ENCODE measurements at regions not wholly inside any gene's neighbourhood (a gene's known extent, or its start where the extent isn't known, plus 50 kb on each side); places are given as distances from the start of the nearest gene placed in this dataset.
"Not testable (repeated sequence)": the region's sequence is repeated elsewhere in the genome, so short reads cannot be mapped to it uniquely, and the experiment has no call there.

GRCh38 chr6:101163611-101164010 lies 229.9 kb upstream of the GRIK2 start:
- H3K27me3 Mint-ChIP-seq (ENCODE audit: low read depth in 3 of 3) = peaks cover 0 to 1% (median 0%) of the 10 kb centered on the region in 3 donors

GRCh38 chr6:101167638-101168037 lies 225.9 kb upstream of the GRIK2 start:
- Histone ChIP-seq H3K27me3 (ENCODE audit: control insufficient read depth in 2 of 2, insufficient read depth in 2 of 2, low read length in 2 of 2) (no peaks in the 10 kb centered on the region), H3K79me2 (ENCODE audit: insufficient read depth, low read length) (no peaks in the 10 kb centered on the region), H3K4me2 (replicated peaks; ENCODE audit: extremely low read depth, low read length, poor library complexity, severe bottlenecking) (no peak overlapping the region), H3K4me3 (replicated peaks in 1 of 3; ENCODE audit: low read depth in 2 of 3, low read length in 3 of 3) (no peak overlapping the region), H2AFZ (ENCODE audit: insufficient read depth, low read depth, low read length, poor library complexity, severe bottlenecking) (no peak overlapping the region), H3K27ac (ENCODE audit: low read depth in 1 of 2, low read length in 2 of 2) (no peak overlapping the region), H3K9me3 (replicated peaks in 1 of 2; ENCODE audit: control insufficient read depth in 1 of 2, insufficient read depth in 1 of 2, low read length in 2 of 2) (peaks cover 8 to 11% of the 10 kb centered on the region in 2 donors), H3K36me3 (replicated peaks in 1 of 2; ENCODE audit: control insufficient read depth in 1 of 2, insufficient read depth in 2 of 2, low read length in 2 of 2) (no peaks in the 10 kb centered on the region), H3K9ac (ENCODE audit: insufficient read depth, low read length, poor library complexity, severe bottlenecking) (no peak overlapping the region), H3K4me1 (ENCODE audit: control insufficient read depth in 1 of 2, insufficient read depth in 2 of 2, low read length in 2 of 2) (no peaks in the 10 kb centered on the region), H4K20me1 (ENCODE audit: insufficient read depth, low read length) (no peaks in the 10 kb centered on the region)
- Mint-ChIP-seq H3K27me3 (ENCODE audit: low read depth in 3 of 3) (peaks cover 0 to 1% (median 0%) of the 10 kb centered on the region in 3 donors), H3K27ac (no peak overlapping the region), H3K36me3 (no peaks in the 10 kb centered on the region), H3K9me3 (peaks cover 4 to 21% (median 12%) of the 10 kb centered on the region in 7 donors), H3K4me1 (no peaks in the 10 kb centered on the region), H3K4me3 (no peak overlapping the region)
- intact Hi-C loops (cut with micrococcal nuclease) = no loop called here
- TF ChIP-seq CTCF (IDR thresholded peaks at IDR 0.05) = no peak
- no peak for DNase-seq
- 94% methylated on average over 11 of the region's 14 CpGs for WGBS (ENCODE audit: insufficient coverage)

More at GRCh38 chr6:101163611-101164010, 229.9 kb upstream of the GRIK2 start:
- H3K36me3 ChIP-seq (replicated peaks in 1 of 2; ENCODE audit: control insufficient read depth in 1 of 2, insufficient read depth in 2 of 2, low read length in 2 of 2) = no peaks in the 10 kb centered on the region
- H4K20me1 ChIP-seq (ENCODE audit: insufficient read depth, low read length) = no peaks in the 10 kb centered on the region
- WGBS (ENCODE audit: insufficient coverage) = 72% methylated on average over 2 of the region's 3 CpGs
- H3K4me3 ChIP-seq (replicated peaks in 1 of 3; ENCODE audit: low read depth in 2 of 3, low read length in 3 of 3) = no peak overlapping the region
- H3K4me2 ChIP-seq (replicated peaks; ENCODE audit: extremely low read depth, low read length, poor library complexity, severe bottlenecking) = no peak overlapping the region
- no peaks in the 10 kb centered on the region for H3K79me2 ChIP-seq (ENCODE audit: insufficient read depth, low read length)
- Mint-ChIP-seq H3K9me3 (peaks cover 0 to 17% (median 5%) of the 10 kb centered on the region in 7 donors), H3K4me1 (no peaks in the 10 kb centered on the region), H3K27ac (peak overlapping the region in 1 of 7 donors; percentile 32), H3K4me3 (no peak overlapping the region), H3K36me3 (no peaks in the 10 kb centered on the region)
- DNase-seq = no peak
- peaks cover 8 to 9% of the 10 kb centered on the region in 2 donors for H3K9me3 ChIP-seq (replicated peaks in 1 of 2; ENCODE audit: control insufficient read depth in 1 of 2, insufficient read depth in 1 of 2, low read length in 2 of 2)
- H3K27me3 ChIP-seq (ENCODE audit: control insufficient read depth in 2 of 2, insufficient read depth in 2 of 2, low read length in 2 of 2) = no peaks in the 10 kb centered on the region
- intact Hi-C loops (cut with micrococcal nuclease) = no loop called here
- no peak overlapping the region for H2AFZ ChIP-seq (ENCODE audit: insufficient read depth, low read depth, low read length, poor library complexity, severe bottlenecking)
- TF ChIP-seq CTCF (IDR thresholded peaks at IDR 0.05) = no peak
- H3K4me1 ChIP-seq (ENCODE audit: control insufficient read depth in 1 of 2, insufficient read depth in 2 of 2, low read length in 2 of 2) = no peaks in the 10 kb centered on the region
- H3K9ac ChIP-seq (ENCODE audit: insufficient read depth, low read length, poor library complexity, severe bottlenecking) = no peak overlapping the region
- H3K27ac ChIP-seq (ENCODE audit: low read depth in 1 of 2, low read length in 2 of 2) = no peak overlapping the region

GRCh38 chr6:101171049-101171448 lies 222.5 kb upstream of the GRIK2 start:
- H3K27me3 Mint-ChIP-seq (ENCODE audit: low read depth in 3 of 3); H3K9ac ChIP-seq (ENCODE audit: insufficient read depth, low read length, poor library complexity, severe bottlenecking); H4K20me1 ChIP-seq (ENCODE audit: insufficient read depth, low read length); H3K4me3 ChIP-seq (replicated peaks in 1 of 3; ENCODE audit: low read depth in 2 of 3, low read length in 3 of 3); H3K4me3 Mint-ChIP-seq; H3K36me3 ChIP-seq (replicated peaks in 1 of 2; ENCODE audit: control insufficient read depth in 1 of 2, insufficient read depth in 2 of 2, low read length in 2 of 2); H3K4me1 Mint-ChIP-seq; H3K4me1 ChIP-seq (ENCODE audit: control insufficient read depth in 1 of 2, insufficient read depth in 2 of 2, low read length in 2 of 2); H3K79me2 ChIP-seq (ENCODE audit: insufficient read depth, low read length); H3K4me2 ChIP-seq (replicated peaks; ENCODE audit: extremely low read depth, low read length, poor library complexity, severe bottlenecking); DNase-seq; H3K27ac Mint-ChIP-seq; H3K36me3 Mint-ChIP-seq; H3K27me3 ChIP-seq (ENCODE audit: control insufficient read depth in 2 of 2, insufficient read depth in 2 of 2, low read length in 2 of 2); H2AFZ ChIP-seq (ENCODE audit: insufficient read depth, low read depth, low read length, poor library complexity, severe bottlenecking); H3K27ac ChIP-seq (ENCODE audit: low read depth in 1 of 2, low read length in 2 of 2); intact Hi-C loops (cut with micrococcal nuclease): not testable (repeated sequence)
- peaks cover 4 to 11% of the 10 kb centered on the region in 2 donors for H3K9me3 ChIP-seq (replicated peaks in 1 of 2; ENCODE audit: control insufficient read depth in 1 of 2, insufficient read depth in 1 of 2, low read length in 2 of 2)
- peaks cover 4 to 18% (median 12%) of the 10 kb centered on the region in 7 donors for H3K9me3 Mint-ChIP-seq
- WGBS (ENCODE audit: insufficient coverage) = no CpG with 5 or more reads among the region's 4 CpGs

Measured in CD14-positive monocyte (primary cell).